DMS153 treated with DMSO at 0.1 percent for 48 hours (cell line): ENCODE measurements at regions not wholly inside any gene's neighbourhood (a gene's known extent, or its start where the extent isn't known, plus 50 kb on each side); places are given as distances from the start of the nearest gene placed in this dataset.

Experiments
- DNase-seq: peaks from one replicate; lab custom pipeline; 2025; ENCODE audit not compliant: unreplicated experiment; lab: John Stamatoyannopoulos, UW

GRCh38 chr11:19661827-19662226 is 50.8 kb upstream of the NAV2 start:
- DNase-seq: no peak

- peak; percentile 21 for DNase-seq
These were observed 52.6 kb upstream of the NAV2 start for GRCh38 chr11:19660076-19660475.

- no peak for DNase-seq
These were observed 53.1 kb upstream of the NAV2 start for GRCh38 chr11:19659529-19659928.

GRCh38 chr11:19658344-19658743 is 54.3 kb upstream of the NAV2 start:
- DNase-seq: no peak

GRCh38 chr11:19656140-19656541 is 56.5 kb upstream of the NAV2 start:
- no peak for DNase-seq

GRCh38 chr11:19652623-19653375 is 59.8 kb upstream of the NAV2 start:
- no peak for DNase-seq

- no peak for DNase-seq
These were observed 61.0 kb upstream of the NAV2 start for GRCh38 chr11:19651653-19652052.

GRCh38 chr11:19651028-19651427 is 61.6 kb upstream of the NAV2 start:
- DNase-seq: no peak

- DNase-seq: no peak
These were observed 62.2 kb upstream of the NAV2 start for GRCh38 chr11:19650467-19650866.

- DNase-seq: no peak
These were observed 62.9 kb upstream of the NAV2 start for GRCh38 chr11:19649751-19650150.

- DNase-seq: no peak
These were observed 64.3 kb upstream of the NAV2 start for GRCh38 chr11:19648321-19648720.

GRCh38 chr11:19647816-19648215 is 64.8 kb upstream of the NAV2 start:
- DNase-seq: no peak

GRCh38 chr11:19646921-19647320 is 65.7 kb upstream of the NAV2 start:
- DNase-seq: no peak

- no peak for DNase-seq
These were observed 66.3 kb upstream of the NAV2 start for GRCh38 chr11:19646308-19646707.

- DNase-seq: no peak
These were observed 68.3 kb upstream of the NAV2 start for GRCh38 chr11:19644316-19644715.

- DNase-seq: no peak
These were observed 70.2 kb upstream of the NAV2 start for GRCh38 chr11:19642185-19643158.

- no peak for DNase-seq
These were observed 73.0 kb upstream of the NAV2 start for GRCh38 chr11:19639603-19640105.

GRCh38 chr11:19635332-19635731 is 77.3 kb upstream of the NAV2 start:
- no peak for DNase-seq

- DNase-seq: no peak
These were observed 79.4 kb upstream of the NAV2 start for GRCh38 chr11:19633276-19633675.

GRCh38 chr11:19632499-19632834 is 80.2 kb upstream of the NAV2 start:
- DNase-seq: no peak

- no peak for DNase-seq
These were observed 80.7 kb upstream of the NAV2 start for GRCh38 chr11:19631712-19632498.
